Fibroblast of skin of left quadriceps (primary cell): ENCODE measurements at regions not wholly inside any gene's neighbourhood (a gene's known extent, or its start where the extent isn't known, plus 50 kb on each side); places are given as distances from the start of the nearest gene placed in this dataset.
"Not testable (repeated sequence)": the region's sequence is repeated elsewhere in the genome, so short reads cannot be mapped to it uniquely, and the experiment has no call there.

Source experiments
- DNase-seq, 2 experiments: peaks; one replicate each; pipeline ENCODE4 v3.0.0-alpha.2; 2013; ENCODE audit warnings: low read depth in 2 of 2

DNA sequence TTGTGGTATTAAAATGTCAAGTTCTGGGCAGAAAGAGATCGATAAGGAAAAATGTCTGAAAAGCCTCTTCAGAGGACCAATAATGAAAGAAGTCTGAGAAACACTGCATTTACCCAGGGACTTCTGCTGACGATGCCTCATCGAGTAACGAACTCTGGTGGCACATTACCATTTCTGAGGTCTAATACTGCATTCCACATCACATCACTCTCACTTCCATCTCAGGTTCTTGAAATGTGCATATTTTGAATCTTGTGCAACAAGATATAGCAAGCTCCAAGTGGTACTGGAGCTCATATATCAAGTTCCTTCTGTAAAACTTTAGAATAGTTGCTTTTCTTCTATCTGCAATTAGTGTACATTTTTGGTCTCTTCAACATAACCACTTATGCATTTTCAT lies 619.1 kb upstream of the DDX18 start:
- no peak for DNase-seq

- no peak for DNase-seq
Observed at GRCh38 chr2:117199511-117199910, 615.0 kb upstream of the DDX18 start.

- no peak for DNase-seq
Observed at GRCh38 chr2:117212562-117212961, 601.9 kb upstream of the DDX18 start.

DNA sequence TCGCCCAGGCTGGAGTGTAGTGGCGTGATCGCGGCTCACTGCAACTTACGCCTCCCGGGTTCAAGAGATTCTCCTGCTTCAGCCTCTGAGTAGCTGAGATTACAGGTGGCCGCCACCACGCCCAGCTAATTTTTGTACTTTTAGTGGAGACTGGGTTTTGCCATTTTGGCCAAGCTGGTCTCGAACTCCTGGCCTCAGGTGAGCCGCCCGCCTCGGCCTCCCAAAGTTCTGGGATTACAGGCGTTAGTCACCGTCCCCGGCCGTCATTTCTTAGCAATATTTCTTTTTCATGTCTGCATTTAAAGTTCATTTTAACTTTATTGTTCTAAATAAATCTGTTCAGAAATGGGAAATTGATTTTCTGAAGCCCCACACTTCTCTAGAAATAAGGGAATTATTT lies 597.3 kb upstream of the DDX18 start:
- DNase-seq: no peak

DNA sequence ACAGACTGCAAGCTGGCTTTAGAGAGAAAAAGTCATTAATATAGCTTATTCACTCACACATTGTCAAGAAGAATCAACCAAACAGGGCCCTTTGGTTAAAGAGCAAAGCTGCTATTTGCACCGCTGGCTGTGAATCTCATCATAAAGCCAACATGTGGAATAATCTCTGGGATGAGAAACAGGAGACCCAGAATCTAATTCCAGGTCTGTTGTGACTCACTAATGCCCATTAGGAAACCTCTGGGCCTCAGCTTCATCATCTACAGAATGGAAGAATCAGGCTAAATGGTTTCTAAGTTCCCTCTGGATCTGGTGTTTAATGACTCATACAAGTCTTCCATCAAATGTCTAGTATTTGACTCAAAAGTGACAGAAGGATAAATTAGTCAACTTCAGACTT lies 591.7 kb upstream of the DDX18 start:
- DNase-seq: no peak

DNA sequence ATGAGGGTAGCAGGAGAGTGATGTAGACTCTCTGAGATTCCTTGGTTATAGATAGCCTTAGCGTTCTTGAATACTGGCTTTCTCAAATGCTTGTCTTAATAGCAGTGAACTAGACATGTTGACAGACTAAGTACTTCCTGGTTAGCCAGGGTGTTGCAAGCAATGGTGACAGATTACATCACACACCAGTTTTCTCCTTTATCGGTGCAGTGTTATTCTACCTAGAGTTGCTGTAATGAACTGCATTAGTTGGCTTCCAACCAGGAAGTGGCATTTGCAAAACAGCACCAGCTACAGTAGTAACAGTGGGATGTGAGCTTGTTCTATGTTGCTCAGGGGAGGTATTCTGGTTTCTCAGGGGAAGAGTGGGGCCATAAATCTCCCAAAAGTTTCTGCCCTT lies 582.2 kb upstream of the DDX18 start:
- DNase-seq: no peak

DNA sequence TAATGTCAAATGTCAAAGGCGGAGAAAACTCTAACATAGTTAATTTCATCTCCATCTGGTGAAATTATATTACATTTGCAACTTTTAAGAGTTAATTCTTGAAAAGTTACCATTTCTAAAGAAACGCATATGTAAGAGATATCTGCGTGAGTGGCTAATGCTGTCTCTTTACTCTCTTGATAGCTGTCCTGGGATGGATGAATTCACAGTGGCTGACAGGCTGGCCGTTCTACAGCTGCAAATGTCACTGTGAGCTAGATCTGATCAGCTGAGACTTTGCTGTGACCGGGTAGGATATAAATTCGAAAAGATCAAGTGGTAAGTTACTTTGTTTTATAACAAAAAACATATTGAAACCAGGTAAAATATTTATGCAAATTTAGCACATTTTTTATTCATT lies 557.1 kb upstream of the DDX18 start:
- DNase-seq: no peak

- DNase-seq: no peak
Observed at GRCh38 chr2:117269574-117269973, 544.9 kb upstream of the DDX18 start.

DNA sequence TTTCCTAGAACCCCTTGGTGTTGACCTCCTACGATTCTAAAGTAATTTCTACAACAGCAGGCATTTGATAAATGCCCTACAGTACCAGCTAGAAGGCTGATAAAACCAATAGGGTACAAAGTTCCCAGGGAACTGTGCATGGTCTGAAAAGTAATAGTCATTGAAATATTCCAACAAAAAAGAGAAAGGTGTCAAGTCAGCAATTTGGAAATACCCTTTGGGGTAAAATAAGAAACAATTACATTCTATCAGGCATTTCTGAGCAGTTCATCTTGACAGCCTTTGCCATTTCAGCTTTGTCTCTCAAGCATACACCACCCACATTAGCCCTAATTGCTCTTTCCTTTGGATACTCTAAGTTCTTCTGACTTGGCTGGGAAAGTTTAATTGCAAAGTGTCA lies 542.9 kb upstream of the DDX18 start:
- DNase-seq: no peak

- no peak for DNase-seq
Observed at GRCh38 chr2:117273009-117273671, 541.4 kb upstream of the DDX18 start.

- no peak for DNase-seq
Observed at GRCh38 chr2:117293012-117293411, 521.5 kb upstream of the DDX18 start.

- DNase-seq: no peak
Observed at GRCh38 chr2:117299451-117299850, 515.0 kb upstream of the DDX18 start.

DNA sequence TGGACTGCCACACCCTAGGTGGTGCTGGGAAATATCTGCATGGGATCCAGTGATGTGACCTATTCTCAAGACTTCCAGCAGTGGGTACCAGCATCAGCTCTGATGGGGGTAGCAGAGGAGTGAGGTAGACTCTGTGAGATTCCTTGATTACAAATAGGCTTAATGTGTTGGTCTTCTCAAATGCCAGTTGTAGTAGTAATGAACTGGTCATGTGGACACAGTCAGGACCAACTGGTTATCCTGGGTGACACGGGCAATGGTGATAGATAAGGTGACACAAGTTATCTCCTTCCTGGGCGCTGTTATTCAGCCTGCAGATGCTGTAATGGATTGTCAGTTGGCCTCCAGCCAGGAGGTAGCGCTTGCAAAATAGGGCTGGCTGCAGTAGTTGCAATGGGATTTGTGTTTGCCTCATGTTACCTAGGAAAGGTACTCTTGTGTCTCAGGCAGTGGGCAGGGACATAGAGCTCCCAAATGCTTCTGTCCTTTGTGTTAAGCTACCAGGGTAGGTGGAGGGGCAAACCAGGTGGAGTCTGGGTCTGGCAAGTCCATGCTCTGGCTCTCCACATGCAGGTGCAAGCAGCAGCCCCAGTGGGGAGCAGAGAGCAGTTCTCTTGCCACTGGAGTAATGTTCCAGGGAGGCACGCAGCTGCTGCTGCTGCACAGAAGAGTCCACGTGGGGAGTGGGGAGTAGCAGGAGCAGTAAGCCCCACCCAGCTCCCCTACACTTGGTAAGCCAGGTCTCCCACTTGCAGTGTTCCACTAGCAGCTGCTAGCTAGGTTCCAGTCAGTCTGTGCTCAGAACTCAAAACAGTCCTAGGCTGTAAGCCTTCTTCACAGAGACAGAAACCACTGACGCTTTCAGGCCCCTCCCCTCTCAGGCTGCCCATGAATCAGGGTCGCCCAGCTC lies 505.4 kb upstream of the DDX18 start:
- no peak for DNase-seq

DNA sequence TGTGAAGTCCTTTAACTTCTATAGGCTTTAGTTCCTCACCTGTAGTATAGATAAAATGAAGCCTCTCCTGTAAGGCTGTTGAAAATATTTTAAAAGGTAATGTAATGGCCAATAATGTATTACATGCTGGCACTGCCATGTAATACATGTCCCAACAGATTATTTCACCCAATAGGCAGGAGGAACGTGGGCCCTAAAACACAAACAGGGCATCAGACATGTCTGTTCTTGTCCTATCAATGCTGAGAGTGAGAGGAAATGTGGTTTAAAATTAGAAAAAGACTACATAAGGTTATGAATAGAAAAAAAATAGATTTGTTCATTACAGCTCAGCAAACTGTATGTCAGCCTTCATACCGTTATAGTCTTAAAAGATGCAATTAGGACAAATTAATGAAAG lies 492.7 kb upstream of the DDX18 start:
- no peak for DNase-seq

- no peak for DNase-seq
Observed at GRCh38 chr2:117323331-117323730, 491.2 kb upstream of the DDX18 start.

GRCh38 chr2:117330641-117331040 lies 483.9 kb upstream of the DDX18 start:
- no peak for DNase-seq

GRCh38 chr2:117335967-117336366 lies 478.5 kb upstream of the DDX18 start:
- DNase-seq: no peak

- no peak for DNase-seq
Observed at GRCh38 chr2:117336496-117336895, 478.0 kb upstream of the DDX18 start.

- not testable (repeated sequence) for DNase-seq
Observed at GRCh38 chr2:117337981-117338380, 476.5 kb upstream of the DDX18 start.

- DNase-seq: no peak
Observed at GRCh38 chr2:117339980-117340379, 474.5 kb upstream of the DDX18 start.

GRCh38 chr2:117341690-117342089 lies 472.8 kb upstream of the DDX18 start:
- no peak for DNase-seq

DNA sequence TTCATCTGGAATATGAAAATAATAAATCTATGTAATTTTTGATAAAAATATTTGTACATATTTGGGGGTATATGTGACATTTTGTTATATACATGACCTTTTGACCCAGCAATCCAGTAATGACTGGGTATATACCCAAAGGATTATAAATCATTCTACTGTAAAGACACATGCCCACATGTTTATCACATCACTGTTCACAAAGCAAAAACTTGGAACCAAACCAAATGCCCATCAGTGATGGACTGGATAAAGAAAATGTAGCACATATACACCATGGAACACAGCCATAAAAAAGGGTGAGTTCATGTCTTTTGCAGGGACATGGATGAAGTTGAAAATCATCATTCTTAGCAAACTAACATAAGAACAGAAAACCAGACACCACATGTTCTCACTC lies 472.1 kb upstream of the DDX18 start:
- no peak for DNase-seq

GRCh38 chr2:117349687-117350086 lies 464.8 kb upstream of the DDX18 start:
- DNase-seq: no peak
